ENCODE measurements at regions not wholly inside any gene's neighbourhood (a gene's known extent, or its start where the extent isn't known, plus 50 kb on each side); places are given as distances from the start of the nearest gene placed in this dataset.
"Not testable (repeated sequence)": the region's sequence is repeated elsewhere in the genome, so short reads cannot be mapped to it uniquely, and the experiment has no call there.

DNA sequence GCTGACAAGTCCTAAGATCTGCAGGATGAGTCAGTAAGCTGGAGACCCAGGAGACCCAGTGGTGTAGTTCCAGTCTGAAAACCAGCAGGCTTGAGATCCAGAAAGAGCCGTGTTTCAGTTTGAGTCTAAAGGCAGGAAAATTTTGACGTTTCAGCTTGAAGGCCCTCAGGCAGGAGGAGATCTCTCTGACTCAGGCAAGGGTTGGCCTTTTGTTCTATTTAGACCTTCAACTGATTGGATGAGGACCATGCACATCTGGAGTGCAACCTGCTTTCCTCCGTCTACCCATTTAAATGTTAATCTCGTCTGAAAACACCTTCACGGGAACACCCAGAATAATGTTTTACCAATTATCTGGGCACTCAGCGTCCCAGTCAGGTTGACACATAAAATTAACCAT lies 69.5 kb downstream of the NPIPA7 start:
- not testable (repeated sequence) for DNase-seq (ENCODE audit: low read depth)

DNA sequence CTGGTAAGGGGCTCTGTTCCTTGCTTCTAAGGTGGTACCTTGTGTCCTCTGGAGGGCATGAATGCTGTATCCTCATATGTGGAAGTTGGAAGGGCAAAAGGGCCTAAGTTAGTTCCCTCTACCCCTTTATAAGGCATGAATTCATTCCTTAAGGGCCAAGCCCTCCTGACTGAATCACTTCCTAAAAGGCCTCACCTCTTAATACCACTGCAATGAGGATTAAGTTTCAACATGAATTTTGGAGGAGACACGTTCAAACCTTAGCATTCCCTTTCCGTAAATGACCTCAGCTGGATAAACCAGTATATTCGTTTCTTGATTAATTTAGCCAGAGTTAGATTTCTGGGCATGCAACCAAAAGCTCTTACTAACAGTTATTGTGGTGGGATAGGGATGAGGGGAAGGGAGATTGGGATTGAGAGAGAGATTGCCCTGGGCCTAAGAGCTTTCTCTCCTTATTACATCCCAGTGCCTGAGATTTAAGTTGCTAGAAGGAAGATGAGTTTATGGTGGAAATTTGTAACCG lies 70.8 kb downstream of the NPIPA7 start:
- not testable (repeated sequence) for DNase-seq (ENCODE audit: low read depth)

DNA sequence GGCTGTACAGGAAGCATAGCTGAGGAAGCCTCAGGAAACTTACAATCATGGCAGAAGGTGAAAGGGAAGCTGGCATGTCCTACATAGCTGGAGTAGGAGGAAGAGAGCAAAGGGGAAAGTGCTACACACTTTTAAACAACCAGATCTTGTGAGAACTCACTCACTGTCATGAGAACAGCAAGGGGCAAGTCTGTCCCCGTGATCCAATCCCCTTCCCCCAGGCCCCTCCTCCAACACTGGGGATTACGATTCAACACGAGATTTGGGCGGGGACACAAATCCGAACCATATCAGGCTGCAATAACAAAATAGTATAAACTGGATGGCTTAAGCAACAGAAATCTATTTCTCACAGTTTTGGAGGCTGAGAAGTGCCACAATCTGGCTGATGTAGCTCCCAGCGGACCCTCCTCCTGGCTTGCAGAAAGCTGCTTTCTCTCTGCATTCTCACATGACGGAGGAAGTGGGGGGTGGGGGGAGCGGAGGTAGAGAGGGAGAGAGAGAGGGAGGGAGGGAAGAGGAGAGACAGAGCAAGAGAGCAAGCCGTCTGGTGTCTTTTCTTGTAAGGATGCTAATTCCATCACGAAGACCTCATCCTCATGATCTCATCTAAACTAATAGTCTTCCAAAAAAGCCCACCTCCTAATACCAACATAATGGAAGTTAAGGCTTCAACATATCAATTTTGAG lies 72.9 kb downstream of the NPIPA7 start:
- not testable (repeated sequence) for DNase-seq (ENCODE audit: low read depth)

DNA sequence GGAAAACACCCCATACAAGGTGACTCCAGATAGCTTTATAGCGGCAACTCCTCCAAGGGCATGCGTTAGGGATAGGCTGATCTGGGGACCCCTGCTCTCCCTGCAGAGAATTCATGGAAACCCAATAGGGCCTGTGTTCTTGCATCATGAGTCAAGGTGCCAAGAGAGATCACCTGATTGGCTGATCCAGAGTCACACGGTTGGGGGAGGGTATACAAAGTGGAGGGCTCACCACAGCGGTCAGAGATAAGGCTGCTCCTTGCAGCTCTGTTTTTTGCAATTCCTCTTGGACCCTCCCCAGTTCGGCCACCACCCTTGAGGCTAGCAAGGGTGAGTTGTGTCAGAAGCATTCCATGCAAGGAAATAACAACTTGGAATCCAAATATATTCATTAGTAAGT lies 79.6 kb downstream of the NPIPA7 start:
- DNase-seq (ENCODE audit: low read depth): not testable (repeated sequence)

DNA sequence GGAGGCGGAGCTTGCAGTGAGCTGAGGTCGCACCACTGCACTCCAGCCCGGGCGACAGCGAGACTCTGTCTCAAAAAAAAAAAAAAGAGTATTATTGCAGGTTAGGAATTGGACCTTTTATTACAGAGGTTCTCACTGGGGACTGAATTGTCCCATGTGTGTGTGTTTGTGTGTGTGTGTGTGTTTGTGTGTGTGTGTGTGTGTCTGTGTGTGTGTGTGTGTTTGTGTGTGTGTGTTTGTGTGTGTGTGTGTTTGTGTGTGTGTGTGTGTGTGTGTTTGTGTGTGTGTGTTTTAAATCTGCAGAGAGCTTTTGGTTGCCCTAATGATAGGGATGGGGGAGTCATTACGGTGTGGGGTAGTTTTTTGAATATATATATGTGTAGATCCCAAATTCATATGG lies 84.9 kb downstream of the NPIPA7 start:
- DNase-seq (ENCODE audit: low read depth): not testable (repeated sequence)

DNA sequence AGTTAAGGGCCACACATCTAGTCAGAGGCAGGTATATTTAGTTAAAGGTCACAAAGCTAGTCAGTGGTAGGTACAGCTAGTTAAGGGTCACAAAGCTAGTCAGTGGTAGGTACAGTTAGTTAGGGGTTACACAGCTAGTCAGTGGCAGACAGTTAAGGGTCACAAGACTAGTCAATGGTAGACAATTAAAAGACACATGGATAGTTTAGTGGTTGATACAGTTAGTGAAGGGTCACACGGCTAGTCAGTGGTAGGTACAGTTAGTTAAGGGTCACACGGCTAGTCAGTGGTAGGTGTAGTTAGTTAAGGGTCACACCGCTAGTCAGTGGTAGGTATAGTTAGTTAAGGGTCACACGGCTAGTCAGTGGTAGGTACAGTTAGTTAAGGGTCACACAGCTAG lies 110.0 kb downstream of the NPIPA7 start:
- not testable (repeated sequence) for DNase-seq (ENCODE audit: low read depth)

DNA sequence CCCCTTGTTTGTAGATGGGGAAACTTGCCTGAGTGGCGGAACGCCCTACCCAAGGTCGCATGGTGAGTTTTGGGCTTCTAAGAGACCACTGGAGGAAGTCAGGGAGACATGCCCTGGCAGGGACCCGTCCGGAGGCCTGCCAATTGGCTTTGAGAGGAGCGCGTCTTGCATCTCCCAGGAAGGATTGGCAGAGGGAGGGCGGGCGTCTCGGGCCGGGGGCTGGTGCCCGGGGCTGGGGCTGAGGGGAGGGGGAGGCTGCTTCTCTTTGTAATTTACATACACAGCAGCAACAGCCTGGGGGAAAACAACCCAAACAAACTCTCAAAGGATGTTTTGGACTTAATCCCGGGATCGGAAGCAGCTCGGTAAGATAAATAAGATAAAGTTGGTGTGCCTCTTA lies 110.5 kb downstream of the NPIPA7 start:
- DNase-seq (ENCODE audit: low read depth): not testable (repeated sequence)

DNA sequence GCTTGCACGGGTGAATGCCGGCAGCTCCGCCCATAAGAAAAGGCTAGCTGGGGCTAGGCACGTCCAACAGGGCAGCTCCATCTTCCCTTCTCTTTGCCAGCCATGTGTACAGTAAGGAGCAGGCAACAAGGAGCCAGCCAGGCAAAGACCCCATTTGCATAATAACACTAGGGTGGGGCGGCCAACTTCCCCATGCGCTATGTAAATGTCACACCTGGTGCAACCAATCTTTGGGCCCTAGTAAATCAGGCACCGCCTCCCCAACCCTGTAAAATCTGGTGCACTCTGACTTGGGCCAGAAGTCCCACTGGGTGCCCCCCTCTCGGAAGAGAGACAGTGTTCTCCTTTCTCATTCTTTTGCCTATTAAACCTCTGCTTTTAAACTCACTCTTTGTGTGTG lies 115.2 kb downstream of the NPIPA7 start:
- DNase-seq (ENCODE audit: low read depth): not testable (repeated sequence)

DNA sequence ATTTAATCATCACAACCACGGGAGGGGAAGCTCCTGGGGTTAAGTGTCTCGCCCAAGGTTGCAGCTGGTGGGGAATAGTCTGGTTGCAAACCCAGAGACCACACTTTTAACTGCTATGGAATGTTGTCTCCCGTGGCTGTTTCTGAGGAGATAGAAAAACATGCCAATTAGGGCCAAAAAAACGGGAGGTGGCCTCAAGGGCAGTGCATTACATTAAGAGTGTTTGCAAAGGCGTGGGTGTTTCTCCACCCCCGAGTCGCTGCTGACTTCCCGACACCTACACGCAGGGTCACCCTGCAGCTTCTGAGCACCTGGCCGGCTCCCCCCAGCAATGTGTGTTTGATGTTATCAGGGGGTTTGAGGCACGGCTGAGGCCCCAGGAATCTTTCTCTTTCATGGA lies 116.1 kb downstream of the NPIPA7 start:
- not testable (repeated sequence) for DNase-seq (ENCODE audit: low read depth)

DNA sequence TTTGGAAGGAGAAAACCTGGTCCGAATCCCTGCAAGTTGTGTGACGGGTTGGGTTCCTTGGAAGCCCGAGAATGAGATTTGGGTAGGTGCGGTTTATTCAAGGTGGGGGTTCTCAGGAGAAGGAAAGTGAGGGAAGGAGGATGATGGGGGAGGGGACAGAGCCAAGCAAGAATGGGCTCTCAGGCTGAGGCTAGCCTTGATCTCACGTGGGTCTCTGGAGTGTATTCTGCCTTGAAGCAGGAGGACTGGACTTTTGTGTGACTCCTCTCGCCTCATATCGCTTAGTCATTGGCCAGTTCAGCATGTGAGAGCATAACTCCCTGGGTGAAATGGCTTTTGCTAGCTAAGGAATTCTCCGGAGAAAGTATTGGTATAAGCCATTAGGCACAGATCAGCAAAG lies 120.9 kb downstream of the NPIPA7 start:
- not testable (repeated sequence) for DNase-seq (ENCODE audit: low read depth)

DNA sequence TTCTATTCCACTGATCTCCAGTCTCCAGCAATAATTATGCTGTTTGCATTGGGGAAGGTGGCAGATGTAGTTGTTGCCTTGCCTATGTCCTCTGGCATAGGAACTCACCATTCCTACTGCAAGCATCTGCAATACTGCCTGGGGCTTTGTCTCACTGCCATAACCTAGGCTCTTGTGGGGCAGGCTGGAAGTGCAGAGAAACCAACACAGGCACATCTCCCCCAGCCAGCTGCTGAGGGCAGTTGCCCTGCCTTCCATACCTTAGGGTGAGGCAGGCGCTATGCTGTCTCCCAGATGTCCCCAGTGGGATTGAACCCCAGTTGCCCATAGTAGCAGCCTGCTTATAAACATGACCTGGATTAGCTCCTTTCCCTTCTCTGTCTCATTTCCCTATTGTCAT lies 128.1 kb downstream of the NPIPA7 start:
- DNase-seq (ENCODE audit: low read depth): not testable (repeated sequence)

DNA sequence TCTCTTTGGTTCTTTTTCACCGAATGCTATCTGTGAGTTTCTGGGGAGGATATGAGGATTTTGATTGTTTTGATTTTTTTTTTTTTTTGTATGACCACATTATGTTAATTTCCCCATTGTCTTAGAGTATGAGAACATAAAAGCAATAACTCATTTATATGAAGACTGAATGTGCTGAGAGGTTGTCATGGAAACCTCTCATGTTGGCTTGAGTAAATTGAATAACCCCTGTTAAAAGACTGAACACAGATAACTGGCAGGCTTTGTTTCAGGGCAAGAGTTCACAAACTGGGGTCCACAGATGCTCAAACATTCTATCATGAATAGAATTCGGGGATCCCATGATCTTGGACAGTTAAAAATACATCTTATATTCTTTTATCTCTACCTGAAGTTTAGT lies 129.4 kb downstream of the NPIPA7 start:
- DNase-seq (ENCODE audit: low read depth): not testable (repeated sequence)

DNA sequence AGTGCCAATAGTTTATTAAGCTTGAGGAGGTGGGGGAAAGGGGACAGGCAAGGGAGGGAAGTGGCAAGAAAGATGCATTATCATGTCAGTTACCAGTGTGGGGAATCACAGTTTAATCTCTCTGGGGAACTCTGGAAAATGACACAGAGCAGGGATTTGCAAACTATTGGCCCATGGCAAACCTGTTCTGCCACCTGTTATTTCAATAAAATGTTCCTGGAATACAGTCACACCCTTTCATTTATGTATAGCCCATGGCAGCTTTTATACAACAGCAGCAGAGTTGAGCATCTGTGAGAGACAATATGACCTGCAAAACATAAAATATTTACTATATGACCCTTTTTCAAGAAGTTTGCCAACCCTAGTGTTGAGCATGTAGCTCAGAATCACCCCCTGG lies 140.5 kb downstream of the NPIPA7 start:
- DNase-seq (ENCODE audit: low read depth): not testable (repeated sequence)

DNA sequence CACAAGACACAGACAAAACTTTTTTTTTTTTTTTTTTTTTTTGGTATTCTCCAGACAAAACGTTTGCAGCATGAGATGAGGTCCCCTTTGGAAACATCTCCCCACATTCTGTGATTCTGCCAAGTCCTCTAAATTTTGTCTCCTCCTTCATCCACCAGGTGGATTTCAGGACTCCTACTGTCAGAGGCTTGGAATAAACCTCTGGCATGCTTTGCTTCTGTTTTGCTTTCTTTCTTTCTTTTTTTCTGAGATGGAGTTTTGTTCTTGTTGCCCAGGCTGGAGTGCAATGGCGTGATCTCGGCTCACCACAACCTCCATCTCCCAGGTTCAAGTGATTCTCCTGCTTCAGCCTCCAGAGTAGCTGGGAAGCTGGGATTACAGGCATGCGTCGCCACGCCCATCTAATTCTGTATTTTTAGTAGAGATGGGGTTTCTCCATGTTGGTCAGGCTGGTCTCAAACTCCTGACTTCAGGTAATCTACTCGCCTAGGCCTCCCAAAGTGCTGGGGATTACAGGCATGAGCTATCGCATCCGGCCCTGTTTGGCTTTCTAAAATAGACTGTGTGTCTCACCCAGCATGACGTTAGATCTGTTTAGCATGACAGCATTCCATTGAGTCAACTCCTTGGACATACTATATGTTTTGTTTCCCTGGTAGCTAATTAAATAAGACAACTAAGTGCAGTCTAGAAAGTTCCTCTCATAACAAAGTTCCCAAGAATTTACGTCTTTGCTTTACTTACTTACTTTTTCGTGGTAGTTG lies 142.5 kb downstream of the NPIPA7 start:
- DNase-seq (ENCODE audit: low read depth): not testable (repeated sequence)

DNA sequence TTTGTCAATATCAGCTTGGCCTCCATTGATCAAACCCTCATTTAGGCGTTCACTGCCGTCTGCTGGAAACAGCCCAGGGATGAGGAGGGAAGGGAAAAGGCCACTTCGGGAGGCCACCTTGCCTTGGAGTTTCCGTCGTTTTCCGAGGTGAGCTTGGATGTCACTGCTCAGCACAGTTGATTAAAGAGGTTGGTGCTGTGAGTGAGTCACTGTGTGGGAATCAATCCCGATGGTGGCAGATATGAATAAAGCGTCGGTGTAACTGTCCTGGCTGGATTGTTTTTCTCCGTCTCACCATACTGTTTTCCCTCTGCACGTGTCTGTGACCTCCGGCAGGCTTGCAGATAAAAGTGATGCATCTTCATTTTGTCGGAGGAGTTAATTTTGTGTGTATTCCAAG lies 148.1 kb downstream of the NPIPA7 start:
- DNase-seq (ENCODE audit: low read depth): not testable (repeated sequence)

DNA sequence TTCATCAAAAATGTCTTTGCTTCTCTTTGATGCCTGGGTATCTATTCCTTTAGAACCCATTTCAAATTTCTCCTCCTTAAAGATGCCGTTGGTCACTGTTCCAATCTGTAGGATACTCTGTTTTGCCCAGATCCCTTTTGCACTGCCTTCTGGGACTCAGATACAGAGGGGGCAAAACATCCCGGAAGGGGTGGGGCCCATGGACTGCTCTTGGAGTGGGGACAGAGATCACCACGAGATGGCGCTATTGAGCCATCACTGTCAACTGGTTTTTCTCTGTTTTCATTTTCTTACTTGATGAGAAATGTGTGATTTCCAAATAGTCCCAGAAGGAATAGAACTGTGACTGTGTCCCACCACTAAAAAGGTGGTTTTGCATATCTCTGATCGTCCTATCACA lies 151.8 kb downstream of the NPIPA7 start:
- not testable (repeated sequence) for DNase-seq (ENCODE audit: low read depth)

DNA sequence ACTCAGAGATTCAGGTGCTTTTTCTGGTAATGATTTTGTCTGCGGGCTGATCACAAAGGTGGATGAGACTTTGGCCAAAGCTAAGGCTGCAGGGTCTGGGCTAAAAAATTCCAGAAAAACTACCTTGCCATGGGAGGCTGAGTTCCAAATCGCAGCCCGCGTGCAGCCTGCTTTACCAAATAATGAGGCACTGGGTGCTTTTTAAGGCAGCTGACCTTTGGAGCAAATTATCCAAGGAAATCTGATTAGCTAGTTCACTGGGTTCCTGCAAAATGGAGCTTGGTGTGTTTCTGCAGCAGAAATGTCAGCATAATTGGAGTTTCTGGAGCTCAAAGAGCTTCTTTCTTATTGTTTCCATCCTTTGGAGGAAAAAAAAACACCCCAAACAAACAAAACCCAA lies 156.6 kb downstream of the NPIPA7 start:
- DNase-seq (ENCODE audit: low read depth): not testable (repeated sequence)

DNA sequence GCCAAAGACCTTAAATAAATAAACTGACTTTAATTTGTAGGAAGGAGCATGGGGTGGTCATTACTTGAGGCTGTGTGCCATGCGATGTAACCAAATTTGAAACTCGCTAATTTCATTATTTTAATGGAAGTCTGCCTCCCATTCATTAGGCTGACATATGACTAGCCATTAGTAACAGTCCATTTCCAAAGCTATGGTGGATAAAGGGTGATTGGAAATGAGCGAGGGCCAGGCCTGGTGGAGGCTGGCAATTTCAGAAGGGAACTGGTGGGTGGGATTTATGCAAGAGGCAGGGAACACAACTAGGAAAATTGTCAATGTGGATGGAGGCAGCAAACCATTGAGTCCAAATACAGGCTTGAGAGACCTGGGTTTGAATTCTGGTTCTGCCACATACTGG lies 157.2 kb downstream of the NPIPA7 start:
- DNase-seq (ENCODE audit: low read depth): not testable (repeated sequence)

DNA sequence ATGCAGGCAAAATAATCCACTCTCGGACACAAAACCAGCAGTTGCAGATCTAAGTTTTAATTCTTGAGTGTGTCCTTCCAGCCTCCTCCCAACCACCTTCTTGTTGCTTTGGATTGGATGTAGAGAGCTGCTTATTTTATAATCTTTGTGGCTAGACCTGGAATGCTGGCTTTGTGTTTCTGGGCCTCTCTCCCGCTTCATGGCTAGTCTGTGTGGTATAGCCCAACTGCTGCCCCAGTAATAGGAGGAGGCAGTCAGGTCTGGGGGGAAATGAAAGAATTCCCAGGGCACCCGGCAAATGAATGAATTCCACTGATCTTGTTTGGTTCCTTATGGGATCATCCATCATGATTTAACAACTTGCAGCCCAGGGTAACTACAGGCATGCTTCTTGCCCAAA lies 170.8 kb downstream of the NPIPA7 start:
- not testable (repeated sequence) for DNase-seq (ENCODE audit: low read depth)

DNA sequence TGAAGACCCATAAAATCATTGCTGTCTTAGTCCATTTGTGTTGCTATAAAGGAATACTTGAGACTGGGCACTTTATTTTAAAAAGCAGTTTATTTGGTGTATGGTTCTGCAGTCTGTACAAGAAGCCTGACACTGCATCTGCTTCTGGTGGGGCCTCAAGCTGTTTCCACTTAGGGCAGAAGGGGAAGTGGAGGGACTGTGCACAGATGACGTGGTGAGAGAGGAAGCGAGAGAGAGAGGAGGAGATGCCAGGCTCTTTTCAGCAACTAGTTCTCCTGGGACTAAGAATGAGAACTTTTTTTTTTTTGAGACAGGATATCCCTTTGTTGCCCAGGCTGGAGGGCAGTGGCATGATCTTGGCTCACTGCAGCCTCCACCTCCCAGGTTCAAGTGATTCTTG lies 171.9 kb downstream of the NPIPA7 start:
- DNase-seq (ENCODE audit: low read depth): not testable (repeated sequence)

DNA sequence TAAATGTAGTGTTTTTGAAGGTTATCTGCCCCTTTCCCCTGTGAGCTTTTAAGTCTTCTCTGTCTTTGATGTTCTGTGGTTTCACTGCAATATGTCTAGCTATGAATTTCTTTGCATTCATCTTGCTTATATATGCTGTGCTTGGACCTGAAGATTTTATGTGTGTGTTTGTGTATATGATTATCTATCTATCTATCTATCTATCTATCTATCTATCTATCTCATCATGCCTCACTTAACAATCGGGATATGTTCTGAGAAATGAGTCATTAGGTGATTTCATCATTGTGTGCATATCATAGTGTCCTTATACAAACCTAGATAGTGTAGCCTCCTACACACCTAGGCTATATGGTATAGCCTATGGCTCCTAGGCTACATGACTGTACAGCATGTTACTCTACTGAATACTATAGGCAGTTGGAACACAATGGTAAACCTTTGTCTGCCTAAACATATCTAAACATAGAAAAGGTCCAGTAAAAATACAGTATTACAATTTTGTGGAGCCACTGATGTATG lies 173.9 kb downstream of the NPIPA7 start:
- DNase-seq (ENCODE audit: low read depth): not testable (repeated sequence)

DNA sequence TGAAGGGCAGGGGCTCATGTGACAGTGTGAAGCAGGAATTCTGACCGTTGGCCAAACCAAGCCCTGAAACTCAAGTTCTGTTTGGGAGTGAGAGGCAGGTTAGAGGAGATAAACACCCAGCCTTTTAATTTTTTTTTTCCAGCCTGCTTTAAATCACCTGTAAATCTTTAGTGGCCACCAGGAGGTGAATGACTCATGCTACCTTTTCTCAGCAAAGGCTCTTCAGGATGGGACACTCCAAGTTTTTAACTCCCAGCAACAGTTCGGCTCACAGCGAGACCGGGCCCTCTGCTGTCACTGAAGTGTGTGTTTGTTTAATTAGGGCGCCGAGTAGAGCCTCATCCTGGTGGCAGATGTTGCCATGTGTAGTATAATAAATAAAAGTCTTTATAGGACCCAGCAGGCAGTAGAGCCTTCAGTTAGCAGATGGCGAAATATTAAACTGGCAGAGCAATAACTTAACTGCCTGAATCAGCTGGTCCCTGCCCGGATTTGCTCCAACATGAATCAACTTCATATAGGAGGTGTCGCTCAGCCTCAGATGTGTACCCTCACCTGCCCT lies 180.3 kb downstream of the NPIPA7 start:
- DNase-seq (ENCODE audit: low read depth): not testable (repeated sequence)

DNA sequence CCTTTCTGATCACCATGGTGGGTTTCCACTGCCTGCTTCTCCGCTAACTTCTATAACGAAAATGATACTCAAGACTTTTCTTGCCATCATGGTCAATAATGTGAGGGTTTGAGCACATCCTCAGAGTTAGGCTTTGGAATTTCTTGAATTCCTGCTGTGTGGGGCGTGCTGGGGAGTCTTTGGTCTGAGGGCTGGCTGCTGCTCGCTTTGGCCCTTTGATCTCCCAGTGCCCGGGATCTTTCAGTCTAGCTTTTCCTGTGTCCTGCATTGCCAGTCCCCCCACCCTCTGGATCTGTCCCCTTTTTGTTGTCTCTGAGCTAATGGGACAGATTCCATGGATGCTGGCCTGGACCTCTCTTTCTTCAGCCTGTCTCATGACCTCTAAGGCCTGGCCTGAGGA lies 182.6 kb downstream of the NPIPA7 start:
- DNase-seq (ENCODE audit: low read depth): not testable (repeated sequence)
